ENCODE measurements at regions not wholly inside any gene's neighbourhood (a gene's known extent, or its start where the extent isn't known, plus 50 kb on each side); places are given as distances from the start of the nearest gene placed in this dataset.

GRCh38 chr6:66986940-66987339, 1279.9 kb upstream of the EYS start:
- Histone ChIP-seq H3K4me1 (no peaks in the 10 kb centered on the region), H3K9me3 (replicated peaks) (peaks cover 73% of the 10 kb centered on the region), H3K4me3 (no peak overlapping the region), H3K27me3 (ENCODE audit: low read depth) (no peaks in the 10 kb centered on the region), H3K27ac (replicated peaks) (no peak overlapping the region), H3K36me3 (no peaks in the 10 kb centered on the region)
- DNase-seq, result no peak
- no peak for TF ChIP-seq CTCF (IDR thresholded peaks at IDR 0.05; ENCODE audit: borderline replicate concordance)
- intact Hi-C loops (cut with micrococcal nuclease), result no loop called here

GRCh38 chr6:66985816-66986215, 1278.8 kb upstream of the EYS start:
- no peak for TF ChIP-seq CTCF (IDR thresholded peaks at IDR 0.05; ENCODE audit: borderline replicate concordance)

GRCh38 chr6:66970373-66970772, 1263.3 kb upstream of the EYS start:
- Histone ChIP-seq H3K4me3 (no peak overlapping the region), H3K27me3 (ENCODE audit: low read depth) (no peaks in the 10 kb centered on the region), H3K9me3 (replicated peaks) (peaks cover 7% of the 10 kb centered on the region), H3K4me1 (no peaks in the 10 kb centered on the region), H3K36me3 (no peaks in the 10 kb centered on the region), H3K27ac (replicated peaks) (no peak overlapping the region)
- no peak for TF ChIP-seq CTCF (IDR thresholded peaks at IDR 0.05; ENCODE audit: borderline replicate concordance)
- DNase-seq, result no peak
- intact Hi-C loops (cut with micrococcal nuclease), result no loop called here

More at GRCh38 chr6:66985816-66986215, 1278.8 kb upstream of the EYS start:
- no peak overlapping the region for H3K4me3 ChIP-seq
- no peaks in the 10 kb centered on the region for H3K4me1 ChIP-seq
- H3K27me3 ChIP-seq (ENCODE audit: low read depth), result no peaks in the 10 kb centered on the region
- H3K36me3 ChIP-seq, result no peaks in the 10 kb centered on the region
- no peak for DNase-seq
- no peak overlapping the region for H3K27ac ChIP-seq (replicated peaks)
- intact Hi-C loops (cut with micrococcal nuclease), result no loop called here
- peaks cover 61% of the 10 kb centered on the region for H3K9me3 ChIP-seq (replicated peaks)

GRCh38 chr6:66965227-66965626, 1258.2 kb upstream of the EYS start:
- Histone ChIP-seq H3K36me3 (no peaks in the 10 kb centered on the region), H3K9me3 (replicated peaks) (peaks cover 16% of the 10 kb centered on the region), H3K4me3 (no peak overlapping the region), H3K27ac (replicated peaks) (no peak overlapping the region), H3K4me1 (no peaks in the 10 kb centered on the region), H3K27me3 (ENCODE audit: low read depth) (no peaks in the 10 kb centered on the region)
- no peak for TF ChIP-seq CTCF (IDR thresholded peaks at IDR 0.05; ENCODE audit: borderline replicate concordance)
- DNase-seq, result no peak
- intact Hi-C loops (cut with micrococcal nuclease), result no loop called here

- Histone ChIP-seq H3K4me3 (no peak overlapping the region), H3K9me3 (replicated peaks) (peaks cover 21% of the 10 kb centered on the region), H3K27me3 (ENCODE audit: low read depth) (no peaks in the 10 kb centered on the region), H3K36me3 (no peaks in the 10 kb centered on the region), H3K4me1 (no peaks in the 10 kb centered on the region), H3K27ac (replicated peaks) (no peak overlapping the region)
- intact Hi-C loops (cut with micrococcal nuclease), result no loop called here
- DNase-seq, result no peak
- TF ChIP-seq CTCF (IDR thresholded peaks at IDR 0.05; ENCODE audit: borderline replicate concordance), result no peak
These were observed 1257.2 kb upstream of the EYS start for GRCh38 chr6:66964216-66964615.

- no peaks in the 10 kb centered on the region for H3K4me1 ChIP-seq
- no peak overlapping the region for H3K4me3 ChIP-seq
- intact Hi-C loops (cut with micrococcal nuclease), result no loop called here
- H3K27ac ChIP-seq (replicated peaks), result no peak overlapping the region
- H3K27me3 ChIP-seq (ENCODE audit: low read depth), result no peaks in the 10 kb centered on the region
- peaks cover 21% of the 10 kb centered on the region for H3K9me3 ChIP-seq (replicated peaks)
- no peak for TF ChIP-seq CTCF (IDR thresholded peaks at IDR 0.05; ENCODE audit: borderline replicate concordance)
- no peak for DNase-seq
- no peaks in the 10 kb centered on the region for H3K36me3 ChIP-seq
These were observed 1255.1 kb upstream of the EYS start for GRCh38 chr6:66962082-66962481.

Data from left ventricle myocardium inferior (tissue), 1 donor.